Prostate gland (tissue), 2 donors: ENCODE measurements at regions not wholly inside any gene's neighbourhood (a gene's known extent, or its start where the extent isn't known, plus 50 kb on each side); places are given as distances from the start of the nearest gene placed in this dataset.

Experiments
- DNase-seq: peaks from one replicate; pipeline ENCODE4 v3.0.0-alpha.2; 2019; ENCODE audit warnings: low spot score
- H3K27ac ChIP-seq, 2 donors: fragments of 200-600 bp; sonication (generic); 2 replicates each; pipeline ENCODE4 v1.5.1; 2017 to 2019
- H3K27me3 ChIP-seq: fragments of 200-600 bp; sonication (generic); replicated peaks from 2 replicates; pipeline ENCODE4 v1.5.1; 2019; ENCODE audit not compliant: insufficient read depth
- H3K36me3 ChIP-seq, 2 donors: fragments of 200-600 bp; sonication (generic); 1 replicate in 1 of 2; 2 replicates in 1 of 2; pipeline versions ENCODE4 v1.5.1 to v1.8.1; 2017 to 2019
- H3K4me1 ChIP-seq: fragments of 200-600 bp; sonication (generic); replicated peaks from 2 replicates; pipeline ENCODE4 v1.5.1; 2019
- H3K4me3 ChIP-seq, 2 donors: fragments of 200-600 bp; sonication (generic); 2 replicates each; pipeline ENCODE4 v1.5.1; 2017 to 2019
- H3K9me3 ChIP-seq: fragments of 200-600 bp; sonication (generic); 2 replicates; pipeline ENCODE4 v1.5.1; 2017
- CTCF ChIP-seq, 4 experiments: fragments of 200-600 bp in 2 of 4; fragments of 450-650 bp in 2 of 4; sonication (generic) in 2 of 4; IDR thresholded peaks; 1 replicate in 3 of 4; 2 replicates in 1 of 4; pipeline ENCODE4 v1.5.1; 2016 to 2019; ENCODE audit warnings: antibody characterized with exemption in 4 of 4, mild to moderate bottlenecking in 2 of 4, moderate library complexity in 2 of 4
- POLR2A ChIP-seq: fragments of 450-650 bp; IDR thresholded peaks from one replicate; pipeline ENCODE4 v1.6.1; 2016; ENCODE audit warnings: antibody characterized with exemption, mild to moderate bottlenecking
- POLR2AphosphoS5 ChIP-seq: sonication (generic); formaldehyde crosslinking; IDR thresholded peaks from one replicate; pipeline ENCODE4 v1.6.1; 2017; ENCODE audit warnings: antibody characterized with exemption
- WGBS: methylation state at CpG from one replicate; pipeline ENCODE4 v1.1.5; 2018; 5-methylcytosine and 5-hydroxymethylcytosine counted together
- intact Hi-C: fragments of 100-400 bp; cut with DNase I; formaldehyde crosslinking; loops from one replicate; pipeline ENCODE4 v1.14.2; 2022

- DNase-seq: no peak
- Histone ChIP-seq H3K4me1 (no peaks in the 10 kb centered on the region), H3K9me3 (no peaks in the 10 kb centered on the region), H3K27ac (no peak overlapping the region), H3K4me3 (no peak overlapping the region), H3K36me3 (no peaks in the 10 kb centered on the region), H3K27me3 (no peaks in the 10 kb centered on the region)
- 85% methylated on average over 3 of the region's 3 CpGs for WGBS
- intact Hi-C loops: no loop called here
- TF ChIP-seq POLR2AphosphoS5 (no peak), CTCF (IDR thresholded peaks at IDR 0.05) (no peak), POLR2A (no peak)
These were observed 187.8 kb upstream of the STXBP5 start for GRCh38 chr6:147016440-147016839.

GRCh38 chr6:147017153-147017552 lies 187.1 kb upstream of the STXBP5 start:
- Histone ChIP-seq H3K27ac (no peak overlapping the region), H3K4me3 (no peak overlapping the region), H3K27me3 (no peaks in the 10 kb centered on the region), H3K4me1 (no peaks in the 10 kb centered on the region), H3K36me3 (no peaks in the 10 kb centered on the region), H3K9me3 (no peaks in the 10 kb centered on the region)
- no peak for DNase-seq
- no peak for TF ChIP-seq POLR2A
- TF ChIP-seq POLR2AphosphoS5: no peak
- no peak for TF ChIP-seq CTCF (IDR thresholded peaks at IDR 0.05)
- WGBS: 90% methylated on average over 4 of the region's 4 CpGs
- intact Hi-C loops: no loop called here

GRCh38 chr6:147019001-147019400 lies 185.2 kb upstream of the STXBP5 start:
- no peak for DNase-seq
- intact Hi-C loops: no loop called here
- TF ChIP-seq POLR2A: no peak
- no peak for TF ChIP-seq POLR2AphosphoS5
- TF ChIP-seq CTCF (IDR thresholded peaks at IDR 0.05): no peak
- Histone ChIP-seq H3K27me3 (no peaks in the 10 kb centered on the region), H3K9me3 (no peaks in the 10 kb centered on the region), H3K4me1 (no peaks in the 10 kb centered on the region), H3K27ac (no peak overlapping the region), H3K36me3 (no peaks in the 10 kb centered on the region), H3K4me3 (no peak overlapping the region)

- Histone ChIP-seq H3K9me3 (no peaks in the 10 kb centered on the region), H3K4me1 (no peaks in the 10 kb centered on the region), H3K27ac (no peak overlapping the region), H3K4me3 (no peak overlapping the region), H3K36me3 (no peaks in the 10 kb centered on the region), H3K27me3 (no peaks in the 10 kb centered on the region)
- TF ChIP-seq POLR2A (no peak), CTCF (IDR thresholded peaks at IDR 0.05) (no peak), POLR2AphosphoS5 (no peak)
- intact Hi-C loops: no loop called here
- WGBS: 82% methylated on average over 2 of the region's 2 CpGs
- DNase-seq: no peak
These were observed 182.2 kb upstream of the STXBP5 start for GRCh38 chr6:147022041-147022440.

GRCh38 chr6:147023148-147023547 lies 181.1 kb upstream of the STXBP5 start:
- no peak for DNase-seq
- H3K4me3 ChIP-seq: no peak overlapping the region
- peaks cover 3% of the 10 kb centered on the region for H3K4me1 ChIP-seq
- no peak for TF ChIP-seq CTCF (IDR thresholded peaks at IDR 0.05)
- TF ChIP-seq POLR2A: no peak
- no peak for TF ChIP-seq POLR2AphosphoS5
- H3K27me3 ChIP-seq: no peaks in the 10 kb centered on the region
- no peak overlapping the region for H3K27ac ChIP-seq
- intact Hi-C loops: no loop called here
- no peaks in the 10 kb centered on the region for H3K9me3 ChIP-seq
- no peaks in the 10 kb centered on the region for H3K36me3 ChIP-seq
